CD4-positive, alpha-beta T cell (primary cell): ENCODE measurements at regions not wholly inside any gene's neighbourhood (a gene's known extent, or its start where the extent isn't known, plus 50 kb on each side); places are given as distances from the start of the nearest gene placed in this dataset.

Source experiments
- ATAC-seq: fragments of 200-7000 bp; cut with Tn5 transposase; one replicate; pipeline ENCODE4 v1.10.0; 2022; ENCODE audit warnings: mild to moderate bottlenecking; ENCODE audit not compliant: poor library complexity
- CTCF ChIA-PET: fragments of 350-600 bp; sonication (Branson Sonifier 250); formaldehyde crosslinking; loops from one replicate; lab custom pipeline; 2021; ENCODE audit warnings: antibody characterized with exemption, inconsistent platforms; lab: Charles Lee
- POLR2A ChIA-PET: fragments of 350-600 bp; sonication (Branson Sonifier 250); formaldehyde crosslinking; loops from one replicate; lab custom pipeline; 2021; ENCODE audit warnings: antibody characterized with exemption, inconsistent platforms; lab: Charles Lee
- DNase-seq, 14 experiments: peaks; one replicate each; pipeline ENCODE4 v3.0.0-alpha.2; 2013 to 2020; ENCODE audit warnings: mixed read lengths in 2 of 14
- H3K27ac ChIP-seq, 2 donors: one replicate each; pipeline versions ENCODE4 v1.5.1 to v1.7.0; 2013; ENCODE audit warnings: low read length in 2 of 2, low read depth in 1 of 2, mild to moderate bottlenecking in 1 of 2
- H3K27me3 ChIP-seq, 2 experiments: 1 replicate in 1 of 2; 2 replicates in 1 of 2; pipeline versions ENCODE4 v1.6.1 to v1.7.0; 2013; ENCODE audit warnings: low read length in 2 of 2, control low read depth in 1 of 2, mild to moderate bottlenecking in 1 of 2, moderate library complexity in 1 of 2; ENCODE audit not compliant: insufficient read depth in 2 of 2, control insufficient read depth in 1 of 2
- H3K36me3 ChIP-seq: one replicate; pipeline ENCODE4 v1.6.1; 2013; ENCODE audit warnings: low read length, control low read depth; ENCODE audit not compliant: insufficient read depth
- H3K4me1 ChIP-seq: one replicate; pipeline ENCODE4 v1.6.1; 2013; ENCODE audit warnings: low read length, control low read depth; ENCODE audit not compliant: insufficient read depth
- H3K4me3 ChIP-seq: one replicate; pipeline ENCODE4 v1.5.1; 2013; ENCODE audit warnings: mild to moderate bottlenecking, low read length, moderate library complexity
- H3K9me3 ChIP-seq, 2 experiments: 1 replicate in 1 of 2; 2 replicates in 1 of 2; pipeline versions ENCODE4 v1.6.1 to v1.7.0; 2013; ENCODE audit warnings: low read length in 2 of 2, mild to moderate bottlenecking in 2 of 2, control low read depth in 1 of 2, moderate library complexity in 1 of 2; ENCODE audit not compliant: control insufficient read depth in 1 of 2, insufficient read depth in 1 of 2
- H3K27ac Mint-ChIP-seq: one replicate; pipeline ENCODE4 v1.8.0; 2020; ENCODE audit warnings: mixed read lengths
- H3K27me3 Mint-ChIP-seq: one replicate; pipeline ENCODE4 v1.8.0; 2021; ENCODE audit warnings: mixed read lengths
- H3K36me3 Mint-ChIP-seq: one replicate; pipeline ENCODE4 v1.8.0; 2021; ENCODE audit warnings: low read depth, mixed read lengths
- H3K4me1 Mint-ChIP-seq: one replicate; pipeline ENCODE4 v1.8.0; 2021; ENCODE audit warnings: low read depth, mixed read lengths
- H3K4me3 Mint-ChIP-seq: one replicate; pipeline ENCODE4 v1.8.0; 2020; ENCODE audit warnings: mild to moderate bottlenecking, mixed read lengths
- H3K9me3 Mint-ChIP-seq: one replicate; pipeline ENCODE4 v1.8.0; 2020; ENCODE audit warnings: mixed read lengths
- intact Hi-C, 2 experiments: fragments of 100-400 bp; cut with DNase I in 1 of 2; cut with micrococcal nuclease in 1 of 2; formaldehyde crosslinking; loops; one replicate each; pipeline versions ENCODE4 v1.15.1 to v1.9.0; 2023 to 2025; cut with DNase I, micrococcal nuclease
- TF ChIP-seq, protein P1 (sequence below): fragments of 200-600 bp; IDR thresholded peaks from one replicate; pipeline ENCODE4 v1.8.0; 2022; ENCODE audit warnings: antibody characterized with exemption, mild to moderate bottlenecking

DNA sequence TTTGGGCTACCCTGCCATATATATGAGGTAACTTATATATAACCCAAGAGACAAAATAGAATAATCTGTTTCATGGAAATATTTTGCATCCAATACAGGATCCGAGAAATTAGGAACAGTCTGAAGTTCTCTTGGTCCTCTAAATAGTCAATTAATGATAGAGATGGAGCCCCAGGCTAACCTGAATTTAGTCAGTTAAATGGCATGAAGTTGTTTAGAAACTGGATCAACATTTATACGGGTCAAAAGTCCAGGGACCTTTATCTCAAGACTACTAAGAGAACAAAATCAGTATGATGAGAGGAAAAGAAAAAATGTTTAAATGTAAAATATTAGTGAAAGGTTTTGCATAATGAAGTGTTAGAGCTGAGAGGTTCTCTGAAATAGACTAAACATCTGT is 303.3 kb upstream of the ACTBL2 start:
- ATAC-seq (no peak), DNase-seq (no peak)
- Histone ChIP-seq H3K4me1 (no peaks in the 10 kb centered on the region), H3K27me3 (peaks cover 0 to 9% of the 10 kb centered on the region in 2 experiments), H3K4me3 (no peak overlapping the region), H3K36me3 (no peaks in the 10 kb centered on the region), H3K27ac (no peak overlapping the region), H3K9me3 (no peaks in the 10 kb centered on the region)
- peaks cover 7% of the 10 kb centered on the region for H3K27me3 Mint-ChIP-seq
- POLR2A ChIA-PET: no interaction called here
- no peaks in the 10 kb centered on the region for H3K9me3 Mint-ChIP-seq
- intact Hi-C loops: loop anchor here in 1 of 2 experiments (10.0 kb wide), 1 partner anchor 1059 kb away; no protein-coding TSS in a partner anchor
- no peak overlapping the region for H3K27ac Mint-ChIP-seq
- CTCF ChIA-PET: no interaction called here
- H3K4me3 Mint-ChIP-seq: no peak overlapping the region
- TF ChIP-seq, protein P1, sequence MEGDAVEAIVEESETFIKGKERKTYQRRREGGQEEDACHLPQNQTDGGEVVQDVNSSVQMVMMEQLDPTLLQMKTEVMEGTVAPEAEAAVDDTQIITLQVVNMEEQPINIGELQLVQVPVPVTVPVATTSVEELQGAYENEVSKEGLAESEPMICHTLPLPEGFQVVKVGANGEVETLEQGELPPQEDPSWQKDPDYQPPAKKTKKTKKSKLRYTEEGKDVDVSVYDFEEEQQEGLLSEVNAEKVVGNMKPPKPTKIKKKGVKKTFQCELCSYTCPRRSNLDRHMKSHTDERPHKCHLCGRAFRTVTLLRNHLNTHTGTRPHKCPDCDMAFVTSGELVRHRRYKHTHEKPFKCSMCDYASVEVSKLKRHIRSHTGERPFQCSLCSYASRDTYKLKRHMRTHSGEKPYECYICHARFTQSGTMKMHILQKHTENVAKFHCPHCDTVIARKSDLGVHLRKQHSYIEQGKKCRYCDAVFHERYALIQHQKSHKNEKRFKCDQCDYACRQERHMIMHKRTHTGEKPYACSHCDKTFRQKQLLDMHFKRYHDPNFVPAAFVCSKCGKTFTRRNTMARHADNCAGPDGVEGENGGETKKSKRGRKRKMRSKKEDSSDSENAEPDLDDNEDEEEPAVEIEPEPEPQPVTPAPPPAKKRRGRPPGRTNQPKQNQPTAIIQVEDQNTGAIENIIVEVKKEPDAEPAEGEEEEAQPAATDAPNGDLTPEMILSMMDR: no peak
- no peaks in the 10 kb centered on the region for H3K4me1 Mint-ChIP-seq
- H3K36me3 Mint-ChIP-seq: no peaks in the 10 kb centered on the region

DNA sequence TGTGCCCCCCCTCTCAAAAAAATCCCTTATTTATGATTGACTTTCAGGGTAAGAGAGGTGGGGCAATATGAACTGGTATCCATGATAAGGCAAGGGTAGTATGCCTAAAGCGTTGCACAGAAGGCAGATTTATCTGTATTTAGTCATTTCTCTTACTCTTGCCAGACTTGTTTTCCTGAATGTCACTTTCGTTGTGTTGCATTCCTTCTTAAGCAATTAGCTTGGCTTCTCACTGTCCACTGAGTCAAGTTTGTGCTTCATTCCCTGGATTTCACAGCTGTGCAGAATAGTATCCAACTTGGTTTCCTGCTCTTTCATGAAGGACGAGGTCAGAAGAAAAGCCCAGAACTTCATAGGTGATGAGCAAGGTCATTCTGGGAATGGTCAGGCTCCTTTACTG is 301.5 kb upstream of the ACTBL2 start:
- H3K4me1 Mint-ChIP-seq: no peaks in the 10 kb centered on the region
- intact Hi-C loops: loop anchor here in 1 of 2 experiments (10.0 kb wide), 1 partner anchor 1061 kb away; no protein-coding TSS in a partner anchor
- DNase-seq: no peak
- H3K36me3 ChIP-seq: no peaks in the 10 kb centered on the region
- ATAC-seq: no peak
- H3K27me3 ChIP-seq: peaks cover 0 to 9% of the 10 kb centered on the region in 2 experiments
- no peak overlapping the region for H3K4me3 ChIP-seq
- no peaks in the 10 kb centered on the region for H3K27me3 Mint-ChIP-seq
- POLR2A ChIA-PET: no interaction called here
- CTCF ChIA-PET: no interaction called here
- H3K36me3 Mint-ChIP-seq: no peaks in the 10 kb centered on the region
- TF ChIP-seq, protein P1: no peak
- H3K4me1 ChIP-seq: no peaks in the 10 kb centered on the region
- no peak overlapping the region for H3K27ac Mint-ChIP-seq
- no peak overlapping the region for H3K4me3 Mint-ChIP-seq
- H3K27ac ChIP-seq: no peak overlapping the region
- H3K9me3 ChIP-seq: no peaks in the 10 kb centered on the region
- H3K9me3 Mint-ChIP-seq: no peaks in the 10 kb centered on the region

DNA sequence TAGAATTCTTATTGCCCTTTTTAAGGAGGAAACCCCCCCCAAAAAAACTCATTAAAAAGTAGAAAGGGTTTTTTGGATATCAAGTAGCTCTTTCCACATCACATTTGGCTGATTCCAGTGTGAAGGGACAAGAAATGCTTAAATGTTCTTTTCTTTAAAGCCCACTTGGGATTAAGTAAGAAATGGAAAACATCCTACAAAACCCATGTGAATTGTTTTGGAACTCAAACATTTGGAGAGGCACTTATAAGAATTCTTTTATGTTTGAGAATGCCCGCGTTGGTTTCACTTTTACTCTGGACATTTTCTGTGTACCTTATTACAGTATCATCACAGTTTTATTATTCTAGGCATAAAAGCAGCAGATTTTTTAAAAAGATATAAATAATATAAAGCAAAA is 301.1 kb upstream of the ACTBL2 start:
- Mint-ChIP-seq H3K27ac (no peak overlapping the region), H3K4me3 (no peak overlapping the region), H3K9me3 (no peaks in the 10 kb centered on the region), H3K27me3 (no peaks in the 10 kb centered on the region), H3K4me1 (no peaks in the 10 kb centered on the region), H3K36me3 (no peaks in the 10 kb centered on the region)
- Histone ChIP-seq H3K27ac (no peak overlapping the region), H3K27me3 (peaks cover 0 to 9% of the 10 kb centered on the region in 2 experiments), H3K9me3 (no peaks in the 10 kb centered on the region), H3K4me1 (no peaks in the 10 kb centered on the region), H3K36me3 (no peaks in the 10 kb centered on the region), H3K4me3 (no peak overlapping the region)
- intact Hi-C loops: loop anchor here in 1 of 2 experiments (10.0 kb wide), 1 partner anchor 1061 kb away; no protein-coding TSS in a partner anchor
- TF ChIP-seq, protein P1: no peak
- POLR2A ChIA-PET: no interaction called here
- DNase-seq (no peak), ATAC-seq (no peak)
- CTCF ChIA-PET: no interaction called here
